ENCODE measurements at regions not wholly inside any gene's neighbourhood (a gene's known extent, or its start where the extent isn't known, plus 50 kb on each side); places are given as distances from the start of the nearest gene placed in this dataset.

DNA sequence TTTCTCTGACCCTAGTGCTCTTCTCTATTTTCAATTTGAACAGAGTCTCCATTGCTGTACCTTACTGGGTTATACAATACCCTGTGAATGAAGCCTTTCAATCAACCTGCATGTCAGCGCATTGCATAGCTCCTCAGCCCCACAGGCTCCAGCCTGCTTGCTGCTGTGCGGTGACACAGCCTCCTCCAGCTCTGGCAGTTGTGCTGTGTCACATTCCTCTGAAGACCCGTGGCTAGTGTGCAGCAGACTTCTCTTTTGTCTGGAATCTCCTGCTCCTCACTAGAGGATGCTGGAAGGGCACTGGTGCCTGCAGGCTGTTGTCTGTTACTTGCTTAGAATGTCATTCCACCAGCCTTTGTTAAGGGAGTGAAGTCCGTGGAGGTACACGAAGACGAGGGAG is 390.1 kb upstream of the B3GAT1 start:
- TF ChIP-seq NFRKB (IDR thresholded peaks at IDR 0.05): no peak
- no peak for TF ChIP-seq ELF4 (IDR thresholded peaks at IDR 0.05)
- no peak for TF ChIP-seq SP1 (IDR thresholded peaks at IDR 0.05)
- no peak for TF ChIP-seq CTBP1 (IDR thresholded peaks at IDR 0.05; ENCODE audit: borderline replicate concordance)
- no peak for TF ChIP-seq TARDBP (IDR thresholded peaks at IDR 0.05)
- no peak for TF ChIP-seq FOXK2 (IDR thresholded peaks at IDR 0.05)
- no peak for TF ChIP-seq HDGF (IDR thresholded peaks at IDR 0.05; ENCODE audit: borderline replicate concordance)
- TF ChIP-seq LEF1 (IDR thresholded peaks at IDR 0.05; ENCODE audit: borderline replicate concordance): no peak
- no peak for TF ChIP-seq FOXM1 (IDR thresholded peaks at IDR 0.05; ENCODE audit: borderline replicate concordance)
- no peak for TF ChIP-seq ZNF384 (IDR thresholded peaks at IDR 0.05)
- no peak for TF ChIP-seq FOXA1 (IDR thresholded peaks at IDR 0.05)
- TF ChIP-seq SUZ12 (IDR thresholded peaks at IDR 0.05): no peak
- no peak for TF ChIP-seq BHLHE40 (IDR thresholded peaks at IDR 0.05; ENCODE audit: borderline replicate concordance)
